HFFc6 (cell line): ENCODE measurements at regions not wholly inside any gene's neighbourhood (a gene's known extent, or its start where the extent isn't known, plus 50 kb on each side); places are given as distances from the start of the nearest gene placed in this dataset.

Source experiments
- DNase-seq: peaks from one replicate; pipeline ENCODE4 v3.0.0-alpha.2; 2018
- H3K27ac Mint-ChIP-seq: 2 replicates; pipeline ENCODE4 v1.8.0; 2020; ENCODE audit warnings: mild to moderate bottlenecking, mixed read lengths
- H3K27me3 Mint-ChIP-seq: 2 replicates; pipeline ENCODE4 v1.8.0; 2021; ENCODE audit warnings: mild to moderate bottlenecking, moderate library complexity, mixed read lengths; ENCODE audit not compliant: insufficient read depth
- H3K36me3 Mint-ChIP-seq: 2 replicates; pipeline ENCODE4 v1.8.0; 2021; ENCODE audit warnings: low read depth, mixed read lengths
- H3K4me1 Mint-ChIP-seq: 2 replicates; pipeline ENCODE4 v1.8.0; 2020; ENCODE audit warnings: low read depth, mixed read lengths
- H3K4me3 Mint-ChIP-seq: 2 replicates; pipeline ENCODE4 v1.8.0; 2020; ENCODE audit warnings: mild to moderate bottlenecking, moderate library complexity, mixed read lengths
- H3K9me3 Mint-ChIP-seq: 2 replicates; pipeline ENCODE4 v1.8.0; 2020; ENCODE audit warnings: mild to moderate bottlenecking, mixed read lengths
- CTCF ChIP-seq: fragments of 200-600 bp; sonication (generic); IDR thresholded peaks from 2 replicates; pipeline ENCODE4 v1.5.0; 2021; ENCODE audit warnings: antibody characterized with exemption, mild to moderate bottlenecking

- TF ChIP-seq CTCF: no peak
- Mint-ChIP-seq H3K27me3 (peaks cover 18% of the 10 kb centered on the region), H3K4me3 (no peak overlapping the region), H3K27ac (no peak overlapping the region), H3K36me3 (no peaks in the 10 kb centered on the region), H3K9me3 (no peaks in the 10 kb centered on the region), H3K4me1 (no peaks in the 10 kb centered on the region)
- no peak for DNase-seq
These were observed 86.6 kb downstream of the NPY start for GRCh38 chr7:24370541-24370940.

GRCh38 chr7:24372961-24373955 is 89.3 kb downstream of the NPY start:
- Mint-ChIP-seq H3K36me3 (no peaks in the 10 kb centered on the region), H3K4me1 (no peaks in the 10 kb centered on the region), H3K9me3 (no peaks in the 10 kb centered on the region), H3K27me3 (peaks cover 9% of the 10 kb centered on the region), H3K4me3 (no peak overlapping the region), H3K27ac (no peak overlapping the region)
- TF ChIP-seq CTCF: no peak
- DNase-seq: no peak

GRCh38 chr7:24378871-24379616 is 95.1 kb downstream of the NPY start:
- H3K9me3 Mint-ChIP-seq: no peaks in the 10 kb centered on the region
- H3K4me1 Mint-ChIP-seq: peaks cover 7% of the 10 kb centered on the region
- no peak for TF ChIP-seq CTCF
- H3K27ac Mint-ChIP-seq: no peak overlapping the region
- DNase-seq: peak; percentile 21
- H3K27me3 Mint-ChIP-seq: peaks cover 11% of the 10 kb centered on the region
- H3K4me3 Mint-ChIP-seq: no peak overlapping the region
- H3K36me3 Mint-ChIP-seq: no peaks in the 10 kb centered on the region

- no peaks in the 10 kb centered on the region for H3K36me3 Mint-ChIP-seq
- H3K27ac Mint-ChIP-seq: no peak overlapping the region
- TF ChIP-seq CTCF: peak; percentile 75
- DNase-seq: peak; percentile 3
- H3K9me3 Mint-ChIP-seq: no peaks in the 10 kb centered on the region
- H3K27me3 Mint-ChIP-seq: peaks cover 8% of the 10 kb centered on the region
- H3K4me1 Mint-ChIP-seq: peaks cover 7% of the 10 kb centered on the region
- no peak overlapping the region for H3K4me3 Mint-ChIP-seq
These were observed 98.0 kb downstream of the NPY start for GRCh38 chr7:24381894-24382505.

GRCh38 chr7:24383055-24383454 is 99.1 kb downstream of the NPY start:
- TF ChIP-seq CTCF: no peak
- Mint-ChIP-seq H3K4me1 (peaks cover 7% of the 10 kb centered on the region), H3K27me3 (peaks cover 8% of the 10 kb centered on the region), H3K4me3 (no peak overlapping the region), H3K9me3 (no peaks in the 10 kb centered on the region), H3K27ac (no peak overlapping the region), H3K36me3 (no peaks in the 10 kb centered on the region)
- DNase-seq: no peak
